SU-DHL-6 (cell line): ENCODE measurements at regions not wholly inside any gene's neighbourhood (a gene's known extent, or its start where the extent isn't known, plus 50 kb on each side); places are given as distances from the start of the nearest gene placed in this dataset.

Experiments used
- H2AFZ ChIP-seq: fragments of 200-600 bp; sonication (generic); 2 replicates; pipeline ENCODE4 v1.6.1; 2014; ENCODE audit warnings: low read depth, mild to moderate bottlenecking, moderate library complexity, mixed read lengths, antibody characterized with exemption, low read length; ENCODE audit not compliant: severe bottlenecking
- H3F3A ChIP-seq: fragments of 200-600 bp; shearing (Covaris generic); 2 replicates; pipeline ENCODE4 v1.6.0; 2016; ENCODE audit warnings: antibody characterized with exemption, mild to moderate bottlenecking; ENCODE audit not compliant: insufficient read depth
- H3K27ac ChIP-seq: fragments of 200-600 bp; sonication (generic); 2 replicates; pipeline ENCODE4 v1.5.1; 2016; ENCODE audit warnings: low read depth, mild to moderate bottlenecking, low read length, moderate library complexity, mixed read lengths
- H3K27me3 ChIP-seq: fragments of 200-600 bp; sonication (generic), shearing (Covaris generic); 2 replicates; pipeline ENCODE4 v1.6.0; 2014; ENCODE audit warnings: mild to moderate bottlenecking, low read length
- H3K36me3 ChIP-seq: fragments of 200-600 bp; sonication (generic); 2 replicates; pipeline ENCODE4 v1.6.1; 2014; ENCODE audit warnings: mild to moderate bottlenecking, low read length, mixed read lengths
- H3K4me2 ChIP-seq: fragments of 300-600, 200-600 bp; shearing (Covaris generic), sonication (generic); 2 replicates; pipeline ENCODE4 v1.6.0; 2014; ENCODE audit warnings: low read length, low read depth, mild to moderate bottlenecking; ENCODE audit not compliant: poor library complexity, severe bottlenecking
- H3K4me3 ChIP-seq: fragments of 200-600 bp; sonication (generic); 2 replicates; pipeline ENCODE4 v1.5.1; 2014; ENCODE audit warnings: antibody characterized with exemption, low read length, mild to moderate bottlenecking, mixed read lengths; ENCODE audit not compliant: insufficient read depth, poor library complexity, severe bottlenecking
- H3K79me2 ChIP-seq: fragments of 200-600 bp; sonication (generic); 2 replicates; pipeline ENCODE4 v1.6.1; 2014; ENCODE audit warnings: mild to moderate bottlenecking, low read length, moderate library complexity; ENCODE audit not compliant: insufficient read depth
- H3K9ac ChIP-seq: fragments of 200-600 bp; sonication (generic); 2 replicates; pipeline ENCODE4 v1.7.0; 2014; ENCODE audit warnings: mild to moderate bottlenecking, low read length
- H3K9me2 ChIP-seq: fragments of 200-600 bp; sonication (generic); replicated peaks from 2 replicates; pipeline ENCODE4 v1.6.1; 2014; ENCODE audit warnings: low read length; ENCODE audit not compliant: insufficient read depth
- H3K9me3 ChIP-seq: fragments of 200-600 bp; sonication (generic); 2 replicates; pipeline ENCODE4 v1.6.1; 2014; ENCODE audit warnings: low read length, mixed read lengths; ENCODE audit not compliant: insufficient read depth
- H4K20me1 ChIP-seq: fragments of 200-600 bp; sonication (generic); 2 replicates; pipeline ENCODE4 v1.6.1; 2014; ENCODE audit warnings: low read depth, mild to moderate bottlenecking, antibody characterized with exemption, low read length, moderate library complexity, mixed read lengths
- CTCF ChIP-seq: fragments of 200-600 bp; sonication (generic); IDR thresholded peaks from one replicate; pipeline ENCODE4 v1.5.1; 2017; ENCODE audit warnings: antibody characterized with exemption, mild to moderate bottlenecking, low read length, moderate library complexity; ENCODE audit not compliant: insufficient read depth, poor library complexity, severe bottlenecking
- EZH2phosphoT487 ChIP-seq: fragments of 200-600 bp; sonication (generic), shearing (Covaris generic); conservative IDR thresholded peaks from 2 replicates; pipeline ENCODE4 v1.6.1; 2018; ENCODE audit warnings: mild to moderate bottlenecking, antibody characterized with exemption, low read length, moderate library complexity, mixed read lengths

GRCh38 chr5:13472842-13473241 is 471.6 kb downstream of the DNAH5 start:
- no peaks in the 10 kb centered on the region for H3K36me3 ChIP-seq
- no peak overlapping the region for H3K4me3 ChIP-seq
- no peaks in the 10 kb centered on the region for H3K27me3 ChIP-seq
- no peak overlapping the region for H3K27ac ChIP-seq
- no peak overlapping the region for H2AFZ ChIP-seq
- H3K4me2 ChIP-seq: no peak overlapping the region
- TF ChIP-seq EZH2phosphoT487: no peak
- TF ChIP-seq CTCF: no peak
- H3K9me2 ChIP-seq: no peaks in the 10 kb centered on the region
- no peaks in the 10 kb centered on the region for H3K79me2 ChIP-seq
- no peak overlapping the region for H3K9ac ChIP-seq
- no peaks in the 10 kb centered on the region for H4K20me1 ChIP-seq
- H3F3A ChIP-seq: no peaks in the 10 kb centered on the region
- H3K9me3 ChIP-seq: no peaks in the 10 kb centered on the region

- H3K4me3 ChIP-seq: no peak overlapping the region
- H3K9me3 ChIP-seq: no peaks in the 10 kb centered on the region
- no peak overlapping the region for H2AFZ ChIP-seq
- H3K4me2 ChIP-seq: no peak overlapping the region
- H3K27ac ChIP-seq: no peak overlapping the region
- H4K20me1 ChIP-seq: no peaks in the 10 kb centered on the region
- H3K79me2 ChIP-seq: no peaks in the 10 kb centered on the region
- H3K9ac ChIP-seq: no peak overlapping the region
- no peaks in the 10 kb centered on the region for H3K9me2 ChIP-seq
- TF ChIP-seq CTCF (no peak), EZH2phosphoT487 (no peak)
- no peaks in the 10 kb centered on the region for H3F3A ChIP-seq
- H3K36me3 ChIP-seq: no peaks in the 10 kb centered on the region
- H3K27me3 ChIP-seq: no peaks in the 10 kb centered on the region
Measured at GRCh38 chr5:13470975-13471374, 473.5 kb downstream of the DNAH5 start.

- no peak overlapping the region for H2AFZ ChIP-seq
Measured at GRCh38 chr5:13470263-13470662, 474.2 kb downstream of the DNAH5 start.

More at GRCh38 chr5:13470263-13470662, 474.2 kb downstream of the DNAH5 start:
- no peaks in the 10 kb centered on the region for H3F3A ChIP-seq
- H3K9me3 ChIP-seq: no peaks in the 10 kb centered on the region
- H3K36me3 ChIP-seq: no peaks in the 10 kb centered on the region
- H3K27ac ChIP-seq: no peak overlapping the region
- no peaks in the 10 kb centered on the region for H4K20me1 ChIP-seq
- H3K79me2 ChIP-seq: no peaks in the 10 kb centered on the region
- no peak overlapping the region for H3K4me3 ChIP-seq
- no peaks in the 10 kb centered on the region for H3K27me3 ChIP-seq
- H3K9ac ChIP-seq: no peak overlapping the region
- no peaks in the 10 kb centered on the region for H3K9me2 ChIP-seq
- TF ChIP-seq CTCF (no peak), EZH2phosphoT487 (no peak)
- no peak overlapping the region for H3K4me2 ChIP-seq
